Muscle layer of duodenum (tissue), 2 donors: ENCODE measurements at regions not wholly inside any gene's neighbourhood (a gene's known extent, or its start where the extent isn't known, plus 50 kb on each side); places are given as distances from the start of the nearest gene placed in this dataset.

Experiments used
- H3K27ac ChIP-seq: one replicate; pipeline ENCODE4 v1.7.0; 2013; ENCODE audit warnings: mild to moderate bottlenecking, low read length
- H3K27me3 ChIP-seq: one replicate; pipeline ENCODE4 v1.7.0; 2013; ENCODE audit warnings: low read depth, mild to moderate bottlenecking, control low read depth, low read length
- H3K36me3 ChIP-seq, 2 donors: one replicate each; pipeline ENCODE4 v1.7.0; 2013; ENCODE audit warnings: low read length in 2 of 2, control low read depth in 1 of 2, mild to moderate bottlenecking in 1 of 2; ENCODE audit not compliant: insufficient read depth in 2 of 2, control insufficient read depth in 1 of 2
- H3K4me1 ChIP-seq, 2 donors: one replicate each; pipeline ENCODE4 v1.7.0; 2013; ENCODE audit warnings: low read length in 2 of 2, mild to moderate bottlenecking in 2 of 2, control low read depth in 1 of 2, moderate library complexity in 1 of 2; ENCODE audit not compliant: insufficient read depth in 2 of 2, control insufficient read depth in 1 of 2
- H3K4me3 ChIP-seq, 2 donors: one replicate each; pipeline ENCODE4 v1.7.0; 2013; ENCODE audit warnings: low read length in 2 of 2, low read depth in 1 of 2, mild to moderate bottlenecking in 1 of 2
- H3K9me3 ChIP-seq, 2 donors: one replicate each; pipeline ENCODE4 v1.7.0; 2013; ENCODE audit warnings: low read length in 2 of 2, control low read depth in 1 of 2, mild to moderate bottlenecking in 1 of 2; ENCODE audit not compliant: control insufficient read depth in 1 of 2
- donor health status: healthy.

DNA sequence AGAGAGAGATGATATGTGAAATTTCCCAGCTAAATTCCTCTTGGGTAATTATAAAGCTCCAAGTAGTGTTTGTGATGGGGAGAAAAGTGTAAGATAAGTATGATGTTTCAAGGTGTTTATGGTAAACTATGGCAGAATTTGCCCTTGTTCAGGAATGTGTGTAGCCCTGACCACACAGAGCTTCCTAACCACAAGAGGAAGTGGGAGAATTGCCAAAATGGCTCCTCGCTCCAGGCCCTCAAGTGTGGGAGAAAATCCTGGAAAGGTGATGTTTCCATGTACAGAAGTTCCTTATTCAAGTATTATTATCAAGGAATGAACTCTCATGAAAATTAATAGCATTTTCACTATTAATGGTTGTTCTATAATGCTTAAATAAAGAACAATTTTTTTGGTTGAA, 878.3 kb downstream of the TDRD15 start:
- no peaks in the 10 kb centered on the region for H3K9me3 ChIP-seq
- no peaks in the 10 kb centered on the region for H3K4me1 ChIP-seq
- H3K27me3 ChIP-seq, result no peaks in the 10 kb centered on the region
- H3K4me3 ChIP-seq, result no peak overlapping the region
- H3K36me3 ChIP-seq, result no peaks in the 10 kb centered on the region
- no peak overlapping the region for H3K27ac ChIP-seq

DNA sequence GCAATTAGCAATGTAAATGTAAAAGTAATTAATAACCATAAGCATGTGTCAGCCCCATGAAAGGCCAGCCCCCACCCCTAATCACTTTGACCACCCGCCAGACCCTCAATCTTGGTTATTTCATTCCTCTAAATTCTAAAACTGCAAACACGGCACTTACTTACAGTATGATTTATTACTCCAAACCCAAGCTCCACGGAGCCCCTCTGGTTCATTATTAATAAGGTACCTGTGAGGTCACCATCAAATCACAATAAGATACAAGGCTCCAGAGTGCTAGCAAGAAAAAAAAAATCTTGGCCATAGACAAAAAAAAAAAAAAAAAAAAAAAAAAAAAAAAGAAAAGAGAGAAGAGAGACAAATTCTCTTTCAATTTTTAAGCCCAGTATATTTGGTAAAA, 879.5 kb downstream of the TDRD15 start:
- Histone ChIP-seq H3K27ac (no peak overlapping the region), H3K27me3 (no peaks in the 10 kb centered on the region), H3K9me3 (no peaks in the 10 kb centered on the region), H3K4me3 (no peak overlapping the region), H3K4me1 (no peaks in the 10 kb centered on the region), H3K36me3 (no peaks in the 10 kb centered on the region)

GRCh38 chr2:22011048-22011447, 887.3 kb downstream of the TDRD15 start:
- no peaks in the 10 kb centered on the region for H3K9me3 ChIP-seq
- H3K4me1 ChIP-seq, result no peaks in the 10 kb centered on the region
- no peaks in the 10 kb centered on the region for H3K36me3 ChIP-seq
- H3K27ac ChIP-seq, result no peak overlapping the region
- no peaks in the 10 kb centered on the region for H3K27me3 ChIP-seq
- no peak overlapping the region for H3K4me3 ChIP-seq

GRCh38 chr2:22020091-22020742, 896.4 kb downstream of the TDRD15 start:
- Histone ChIP-seq H3K27ac (no peak overlapping the region), H3K36me3 (no peaks in the 10 kb centered on the region), H3K4me1 (no peaks in the 10 kb centered on the region), H3K27me3 (no peaks in the 10 kb centered on the region), H3K9me3 (no peaks in the 10 kb centered on the region), H3K4me3 (no peak overlapping the region)

DNA sequence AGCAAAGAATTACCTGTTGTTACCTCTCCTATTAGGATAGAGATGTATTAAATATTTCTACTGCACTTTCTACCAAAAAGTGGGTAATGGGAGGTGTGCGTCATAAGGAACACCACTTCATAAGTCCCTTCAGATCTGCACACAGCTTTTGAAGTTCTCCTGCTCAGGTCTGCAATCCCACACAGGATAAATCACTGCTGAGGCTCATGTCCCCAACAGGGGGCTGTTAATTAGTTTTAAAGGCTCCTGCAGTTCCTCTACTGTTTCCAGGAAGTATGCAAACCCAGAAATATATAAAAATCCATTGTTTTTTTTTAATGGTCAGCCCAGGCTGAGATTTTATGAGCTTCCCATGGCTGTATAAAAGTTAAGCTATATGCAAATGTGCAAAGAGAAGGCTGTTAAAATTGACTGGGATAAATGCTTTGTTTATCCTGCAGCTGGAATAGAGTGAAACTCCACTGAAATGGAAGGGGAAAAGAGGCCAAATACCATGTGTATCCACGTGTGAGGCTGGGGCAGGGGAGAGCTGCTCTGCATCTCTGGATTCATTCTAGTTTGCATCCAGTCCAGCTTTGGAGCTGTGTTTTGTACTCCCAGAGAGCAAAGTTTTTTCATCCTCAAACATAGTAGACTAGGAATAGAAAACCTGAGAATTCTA, 903.7 kb downstream of the TDRD15 start:
- H3K36me3 ChIP-seq, result no peaks in the 10 kb centered on the region
- no peak overlapping the region for H3K4me3 ChIP-seq
- no peak overlapping the region for H3K27ac ChIP-seq
- H3K4me1 ChIP-seq, result no peaks in the 10 kb centered on the region
- H3K27me3 ChIP-seq, result no peaks in the 10 kb centered on the region
- no peaks in the 10 kb centered on the region for H3K9me3 ChIP-seq

GRCh38 chr2:22035361-22035830, 911.6 kb downstream of the TDRD15 start:
- Histone ChIP-seq H3K36me3 (no peaks in the 10 kb centered on the region), H3K9me3 (peaks cover 0 to 6% of the 10 kb centered on the region in 2 donors), H3K4me1 (peaks cover 0 to 6% of the 10 kb centered on the region in 2 donors), H3K27ac (no peak overlapping the region), H3K27me3 (no peaks in the 10 kb centered on the region), H3K4me3 (no peak overlapping the region)

GRCh38 chr2:22037274-22037673, 913.5 kb downstream of the TDRD15 start:
- Histone ChIP-seq H3K27me3 (no peaks in the 10 kb centered on the region), H3K4me3 (no peak overlapping the region), H3K4me1 (peaks cover 0 to 6% of the 10 kb centered on the region in 2 donors), H3K27ac (no peak overlapping the region), H3K36me3 (no peaks in the 10 kb centered on the region), H3K9me3 (peaks cover 0 to 6% of the 10 kb centered on the region in 2 donors)

GRCh38 chr2:22043784-22044183, 920.0 kb downstream of the TDRD15 start:
- Histone ChIP-seq H3K36me3 (no peaks in the 10 kb centered on the region), H3K9me3 (no peaks in the 10 kb centered on the region), H3K27ac (no peak overlapping the region), H3K4me1 (no peaks in the 10 kb centered on the region), H3K4me3 (no peak overlapping the region), H3K27me3 (no peaks in the 10 kb centered on the region)

DNA sequence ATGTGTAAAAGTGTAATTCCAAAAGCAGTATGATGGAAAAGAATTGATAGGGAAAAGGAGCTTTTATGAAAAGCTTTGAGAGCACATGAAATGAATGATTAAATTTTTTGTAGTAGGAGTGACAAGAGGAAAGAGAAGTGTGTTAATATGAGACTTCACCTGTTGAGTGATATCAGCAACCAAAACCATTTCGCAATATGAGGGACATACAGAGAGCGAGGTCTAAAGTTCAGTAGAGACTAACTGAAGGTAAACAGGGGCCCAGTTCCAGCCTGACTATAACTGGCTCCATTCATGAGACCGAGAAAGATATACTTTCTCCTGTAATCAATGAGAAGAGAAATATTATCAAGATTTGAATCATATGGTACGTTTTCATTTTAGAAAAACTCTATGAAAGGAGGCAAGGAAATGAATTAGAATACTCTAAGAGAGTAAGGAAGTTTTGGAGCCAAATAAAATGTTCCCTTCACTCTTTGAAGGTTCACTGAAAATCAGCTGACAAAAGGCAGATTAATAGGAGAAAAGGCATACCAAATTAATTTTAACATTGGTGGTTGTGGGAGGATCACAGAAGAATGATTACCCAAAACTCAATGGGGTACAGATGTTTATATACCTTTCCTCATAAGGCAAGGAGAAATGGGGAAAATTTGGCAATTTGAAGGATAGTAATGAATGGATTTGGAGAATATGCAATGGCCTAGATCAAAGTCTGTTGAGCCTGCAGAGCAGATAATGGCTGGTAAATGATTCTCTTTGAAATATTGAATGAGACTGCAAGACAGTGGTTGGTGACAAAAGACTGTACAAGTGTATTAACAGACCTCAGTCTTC, 932.2 kb downstream of the TDRD15 start:
- H3K9me3 ChIP-seq, result no peaks in the 10 kb centered on the region
- H3K27me3 ChIP-seq, result no peaks in the 10 kb centered on the region
- H3K36me3 ChIP-seq, result no peaks in the 10 kb centered on the region
- no peak overlapping the region for H3K4me3 ChIP-seq
- H3K27ac ChIP-seq, result no peak overlapping the region
- H3K4me1 ChIP-seq, result no peaks in the 10 kb centered on the region

- Histone ChIP-seq H3K4me1 (no peaks in the 10 kb centered on the region), H3K36me3 (no peaks in the 10 kb centered on the region), H3K4me3 (no peak overlapping the region), H3K9me3 (no peaks in the 10 kb centered on the region), H3K27ac (no peak overlapping the region), H3K27me3 (no peaks in the 10 kb centered on the region)
These were observed 932.9 kb downstream of the TDRD15 start for GRCh38 chr2:22056621-22057132.

- no peak overlapping the region for H3K27ac ChIP-seq
- no peaks in the 10 kb centered on the region for H3K9me3 ChIP-seq
- H3K27me3 ChIP-seq, result no peaks in the 10 kb centered on the region
- H3K36me3 ChIP-seq, result no peaks in the 10 kb centered on the region
- no peaks in the 10 kb centered on the region for H3K4me1 ChIP-seq
- H3K4me3 ChIP-seq, result no peak overlapping the region
These were observed 938.9 kb downstream of the TDRD15 start for GRCh38 chr2:22062679-22063078.
